Right lobe of liver (tissue), 6 donors: ENCODE measurements at regions not wholly inside any gene's neighbourhood (a gene's known extent, or its start where the extent isn't known, plus 50 kb on each side); places are given as distances from the start of the nearest gene placed in this dataset.

ENCODE experiments used
- ATAC-seq, 4 donors: fragments of 200-7000 bp; cut with Tn5 transposase; one replicate each; pipeline ENCODE4 v1.9.1; 2020; ENCODE audit warnings: mild to moderate bottlenecking in 4 of 4, moderate library complexity in 4 of 4
- DNase-seq, 3 donors: peaks; one replicate each; pipeline ENCODE4 v3.0.0-alpha.2; 2020
- H3K27ac ChIP-seq, 3 donors: fragments of 200-600 bp; one replicate each; pipeline ENCODE4 v1.8.0; 2022
- H3K27me3 ChIP-seq, 2 donors: fragments of 200-600 bp; one replicate each; pipeline ENCODE4 v1.8.0; 2022
- H3K36me3 ChIP-seq, 4 donors: fragments of 200-600 bp; sonication (generic) in 1 of 4; one replicate each; pipeline versions ENCODE4 v1.5.1 to v1.8.0; 2017 to 2022; ENCODE audit warnings: control low read depth in 1 of 4
- H3K4me1 ChIP-seq, 4 donors: fragments of 200-600 bp; sonication (generic) in 1 of 4; one replicate each; pipeline versions ENCODE4 v1.5.1 to v1.8.0; 2017 to 2022; ENCODE audit warnings: control low read depth in 1 of 4
- H3K4me3 ChIP-seq, 3 donors: fragments of 200-600 bp; one replicate each; pipeline ENCODE4 v1.8.0; 2022
- H3K9me3 ChIP-seq, 4 donors: fragments of 200-600 bp; sonication (generic) in 1 of 4; one replicate each; pipeline versions ENCODE4 v1.5.1 to v1.8.0; 2017 to 2022; ENCODE audit warnings: control low read depth in 1 of 4
- POLR2A ChIP-seq: fragments of 450-650 bp; IDR thresholded peaks from one replicate; pipeline ENCODE4 v1.6.1; 2017; ENCODE audit warnings: antibody characterized with exemption, mild to moderate bottlenecking
- WGBS: methylation state at CpG from one replicate; pipeline ENCODE4 v1.1.6; 2018; ENCODE audit warnings: low coverage, low lambda C conversion rate; ENCODE audit not compliant: insufficient coverage; ENCODE audit errors: missing lambda C conversion rate; 5-methylcytosine and 5-hydroxymethylcytosine counted together
- intact Hi-C, 2 donors: fragments of 100-400 bp; cut with DNase I; formaldehyde crosslinking; loops; one replicate each; pipeline versions ENCODE4 v1.11.2 to v1.14.1; 2022
- TF ChIP-seq, protein P1 (sequence below), 4 donors: fragments of 200-600 bp in 3 of 4; fragments of 450-650 bp in 1 of 4; IDR thresholded peaks; one replicate each; pipeline versions ENCODE4 v1.5.1 to v1.8.0; 2016 to 2022; ENCODE audit warnings: antibody characterized with exemption in 4 of 4, mild to moderate bottlenecking in 2 of 4
- donor health status: DM: no; HTN: yes; CAD: no.
- donor health status: DM: no; HTN: no; CAD: no.
- donor health status: DM: no; HTN: no; CAD: no.
- donor health status: DM: no; HTN: yes; CAD: no.
- donor health status: DM: no; HTN: yes; CAD: no.

DNA sequence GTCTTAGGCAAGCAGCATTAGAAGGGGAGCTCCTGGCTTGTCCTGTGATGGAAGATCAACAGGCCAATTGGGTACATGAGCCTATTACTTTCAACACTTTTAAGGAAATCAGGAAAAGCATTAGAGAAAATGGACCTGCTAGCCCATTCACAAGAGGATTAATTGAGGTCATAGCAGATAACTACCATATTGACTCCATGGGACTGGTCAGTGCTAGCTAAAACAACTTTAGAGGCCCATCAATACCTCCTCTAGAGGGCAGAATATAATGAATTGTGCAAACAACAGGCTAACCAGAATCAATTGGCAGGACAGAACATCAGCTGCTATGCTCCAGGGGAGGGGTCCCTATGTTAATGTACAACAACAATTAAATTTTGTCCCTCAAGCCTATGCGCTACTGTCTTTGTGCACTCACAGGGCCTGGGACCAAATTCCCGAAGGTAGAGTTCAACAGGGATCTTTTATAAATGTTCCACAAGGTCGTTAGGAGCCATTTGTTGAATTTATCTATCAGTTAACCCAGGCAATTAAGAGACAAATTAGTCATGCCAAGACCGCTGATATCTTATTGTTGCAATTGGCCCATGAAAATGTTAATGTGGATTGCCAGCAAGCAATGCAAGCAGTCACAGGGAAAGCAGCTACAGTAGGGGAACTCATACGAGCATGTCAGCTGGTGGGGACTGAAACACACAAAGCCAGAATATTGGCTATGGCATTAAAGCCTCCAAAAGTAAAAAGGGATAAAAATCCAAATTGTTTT lies 106.6 kb upstream of the BTN3A2 start:
- intact Hi-C loops, result no loop called here
- Histone ChIP-seq H3K36me3 (no peaks in the 10 kb centered on the region), H3K27me3 (no peaks in the 10 kb centered on the region), H3K9me3 (no peaks in the 10 kb centered on the region), H3K4me3 (no peak overlapping the region), H3K4me1 (no peaks in the 10 kb centered on the region), H3K27ac (no peak overlapping the region)
- no peak for ATAC-seq
- no peak for DNase-seq
- TF ChIP-seq, protein P1, sequence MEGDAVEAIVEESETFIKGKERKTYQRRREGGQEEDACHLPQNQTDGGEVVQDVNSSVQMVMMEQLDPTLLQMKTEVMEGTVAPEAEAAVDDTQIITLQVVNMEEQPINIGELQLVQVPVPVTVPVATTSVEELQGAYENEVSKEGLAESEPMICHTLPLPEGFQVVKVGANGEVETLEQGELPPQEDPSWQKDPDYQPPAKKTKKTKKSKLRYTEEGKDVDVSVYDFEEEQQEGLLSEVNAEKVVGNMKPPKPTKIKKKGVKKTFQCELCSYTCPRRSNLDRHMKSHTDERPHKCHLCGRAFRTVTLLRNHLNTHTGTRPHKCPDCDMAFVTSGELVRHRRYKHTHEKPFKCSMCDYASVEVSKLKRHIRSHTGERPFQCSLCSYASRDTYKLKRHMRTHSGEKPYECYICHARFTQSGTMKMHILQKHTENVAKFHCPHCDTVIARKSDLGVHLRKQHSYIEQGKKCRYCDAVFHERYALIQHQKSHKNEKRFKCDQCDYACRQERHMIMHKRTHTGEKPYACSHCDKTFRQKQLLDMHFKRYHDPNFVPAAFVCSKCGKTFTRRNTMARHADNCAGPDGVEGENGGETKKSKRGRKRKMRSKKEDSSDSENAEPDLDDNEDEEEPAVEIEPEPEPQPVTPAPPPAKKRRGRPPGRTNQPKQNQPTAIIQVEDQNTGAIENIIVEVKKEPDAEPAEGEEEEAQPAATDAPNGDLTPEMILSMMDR (IDR thresholded peaks at IDR 0.05), result peak in 1 of 4 donors; percentile 4
- no peak for TF ChIP-seq POLR2A
- 73% methylated on average over 4 of the region's 5 CpGs for WGBS

DNA sequence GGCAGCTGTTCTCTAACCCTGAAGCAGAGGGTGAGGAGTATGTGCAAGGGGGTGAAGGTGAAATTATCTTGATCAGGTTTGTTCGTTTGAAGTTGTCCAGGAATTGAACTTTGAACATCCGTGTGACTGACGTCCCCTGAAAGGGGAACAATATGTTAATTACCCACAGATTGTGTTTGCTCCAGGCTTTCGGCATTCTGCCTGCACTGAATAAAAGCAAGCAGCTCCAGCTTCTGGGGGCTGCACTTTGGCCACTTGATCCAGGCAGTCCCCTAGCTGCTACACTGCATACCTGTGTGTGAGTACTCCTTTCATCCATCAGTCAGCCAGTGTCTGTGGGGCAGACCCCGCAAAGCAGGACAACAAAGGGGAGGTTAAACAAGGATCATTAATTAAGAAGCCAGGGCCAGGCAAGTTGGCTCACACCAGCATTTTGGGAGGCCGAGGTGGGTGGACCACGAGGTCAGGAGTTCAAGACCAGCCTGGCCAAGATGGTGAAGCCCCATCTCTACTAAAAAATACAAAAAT lies 104.8 kb upstream of the BTN3A2 start:
- ATAC-seq (no peak), DNase-seq (no peak)
- Histone ChIP-seq H3K27me3 (no peaks in the 10 kb centered on the region), H3K9me3 (no peaks in the 10 kb centered on the region), H3K4me1 (no peaks in the 10 kb centered on the region), H3K27ac (no peak overlapping the region), H3K4me3 (no peak overlapping the region), H3K36me3 (no peaks in the 10 kb centered on the region)
- 34% methylated on average over 7 of the region's 7 CpGs for WGBS
- TF ChIP-seq, protein P1 (IDR thresholded peaks at IDR 0.05), result no peak
- no peak for TF ChIP-seq POLR2A
- intact Hi-C loops, result no loop called here

DNA sequence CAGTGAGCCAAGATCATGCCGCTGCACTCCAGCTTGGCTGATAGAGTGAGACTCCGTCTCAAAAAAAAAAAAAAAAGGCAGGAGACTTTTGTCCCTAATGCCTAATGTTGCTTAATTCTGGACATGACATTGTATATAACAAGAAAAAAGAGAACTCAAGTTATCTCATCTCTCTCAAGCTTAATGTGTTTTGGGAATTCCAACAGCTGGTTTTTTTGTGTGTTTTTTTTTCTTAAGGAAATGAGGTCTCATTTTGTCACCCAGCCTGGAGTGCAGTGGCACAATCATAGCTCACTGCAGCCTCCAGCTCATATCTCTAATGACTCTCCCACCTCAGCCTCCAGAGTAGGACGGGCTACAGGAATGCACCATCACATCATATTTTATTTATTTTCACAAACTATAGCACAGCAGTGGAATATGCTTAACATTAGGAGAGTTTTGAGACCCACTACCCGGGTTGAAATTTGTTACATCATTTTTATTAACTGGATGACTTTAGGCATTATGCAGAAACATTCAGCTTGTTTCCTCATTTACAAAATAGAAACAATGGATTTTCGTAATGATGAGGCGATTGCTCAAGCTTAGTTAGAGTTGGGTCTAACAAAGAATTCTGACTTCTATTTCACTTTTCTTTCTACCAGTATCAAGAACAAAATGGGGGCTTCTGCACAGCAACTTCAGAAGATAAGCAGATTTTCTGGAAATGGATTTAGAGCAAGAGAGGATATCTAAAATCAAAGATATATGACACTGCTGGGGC lies 104.1 kb upstream of the BTN3A2 start:
- no peak for DNase-seq
- Histone ChIP-seq H3K4me3 (no peak overlapping the region), H3K9me3 (no peaks in the 10 kb centered on the region), H3K36me3 (no peaks in the 10 kb centered on the region), H3K27ac (no peak overlapping the region), H3K27me3 (no peaks in the 10 kb centered on the region), H3K4me1 (no peaks in the 10 kb centered on the region)
- intact Hi-C loops, result no loop called here
- ATAC-seq, result no peak
- 67% methylated on average over 5 of the region's 6 CpGs for whole genome bisulfite sequencing
- no peak for TF ChIP-seq POLR2A
- TF ChIP-seq, protein P1 (IDR thresholded peaks at IDR 0.05), result no peak

DNA sequence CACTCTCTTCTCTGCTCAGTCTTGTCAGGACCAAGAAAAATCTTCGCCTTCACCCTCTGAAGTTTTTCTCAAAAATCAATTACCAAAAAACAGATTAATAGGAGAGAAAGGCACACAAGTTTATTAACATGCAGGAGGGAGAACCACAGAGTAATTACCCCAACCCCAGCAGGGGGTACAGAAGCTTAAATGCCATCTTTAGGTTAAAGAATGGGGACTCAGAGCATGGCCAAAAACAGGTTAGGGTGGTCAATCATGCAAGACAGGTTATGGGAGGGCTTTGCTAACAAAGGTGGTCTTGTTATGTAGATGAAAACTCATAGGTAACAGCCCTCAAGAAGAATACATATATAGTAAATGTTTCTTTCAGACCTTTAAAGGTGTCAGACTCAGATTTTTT lies 100.5 kb upstream of the BTN3A2 start:
- no peak for DNase-seq
- Histone ChIP-seq H3K27me3 (no peaks in the 10 kb centered on the region), H3K4me3 (no peak overlapping the region), H3K27ac (no peak overlapping the region), H3K9me3 (no peaks in the 10 kb centered on the region), H3K4me1 (no peaks in the 10 kb centered on the region), H3K36me3 (no peaks in the 10 kb centered on the region)
- no peak for TF ChIP-seq POLR2A
- TF ChIP-seq, protein P1 (IDR thresholded peaks at IDR 0.05), result no peak
- 86% methylated on average over 1 of the region's 1 CpG for WGBS
- ATAC-seq, result no peak
- intact Hi-C loops, result no loop called here
